ENCODE measurements at regions not wholly inside any gene's neighbourhood (a gene's known extent, or its start where the extent isn't known, plus 50 kb on each side); places are given as distances from the start of the nearest gene placed in this dataset.

DNA sequence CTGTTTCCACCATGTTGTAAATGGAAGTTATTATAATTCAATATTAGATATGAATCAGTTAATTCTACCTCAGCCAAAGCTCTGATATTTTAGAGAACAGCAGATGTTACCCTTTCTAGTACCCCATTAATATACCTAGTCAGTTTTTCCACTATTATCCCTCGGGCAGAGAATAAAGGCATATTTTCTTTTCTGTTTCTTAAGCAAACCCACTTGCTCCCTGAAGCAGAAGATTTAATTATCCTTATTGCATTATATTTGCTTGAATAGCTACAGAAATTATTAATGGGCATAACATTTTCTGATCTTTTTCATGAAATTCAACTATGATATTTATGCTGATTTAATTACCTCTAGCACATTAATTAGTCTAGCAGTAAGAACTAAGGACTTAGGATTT, 832.9 kb upstream of the FBXO33 start:
- TF ChIP-seq, protein P1, sequence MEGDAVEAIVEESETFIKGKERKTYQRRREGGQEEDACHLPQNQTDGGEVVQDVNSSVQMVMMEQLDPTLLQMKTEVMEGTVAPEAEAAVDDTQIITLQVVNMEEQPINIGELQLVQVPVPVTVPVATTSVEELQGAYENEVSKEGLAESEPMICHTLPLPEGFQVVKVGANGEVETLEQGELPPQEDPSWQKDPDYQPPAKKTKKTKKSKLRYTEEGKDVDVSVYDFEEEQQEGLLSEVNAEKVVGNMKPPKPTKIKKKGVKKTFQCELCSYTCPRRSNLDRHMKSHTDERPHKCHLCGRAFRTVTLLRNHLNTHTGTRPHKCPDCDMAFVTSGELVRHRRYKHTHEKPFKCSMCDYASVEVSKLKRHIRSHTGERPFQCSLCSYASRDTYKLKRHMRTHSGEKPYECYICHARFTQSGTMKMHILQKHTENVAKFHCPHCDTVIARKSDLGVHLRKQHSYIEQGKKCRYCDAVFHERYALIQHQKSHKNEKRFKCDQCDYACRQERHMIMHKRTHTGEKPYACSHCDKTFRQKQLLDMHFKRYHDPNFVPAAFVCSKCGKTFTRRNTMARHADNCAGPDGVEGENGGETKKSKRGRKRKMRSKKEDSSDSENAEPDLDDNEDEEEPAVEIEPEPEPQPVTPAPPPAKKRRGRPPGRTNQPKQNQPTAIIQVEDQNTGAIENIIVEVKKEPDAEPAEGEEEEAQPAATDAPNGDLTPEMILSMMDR (IDR thresholded peaks at IDR 0.05), result no peak
- TF ChIP-seq EP300 (IDR thresholded peaks at IDR 0.05), result no peak
